ENCODE measurements at regions not wholly inside any gene's neighbourhood (a gene's known extent, or its start where the extent isn't known, plus 50 kb on each side); places are given as distances from the start of the nearest gene placed in this dataset.

DNA sequence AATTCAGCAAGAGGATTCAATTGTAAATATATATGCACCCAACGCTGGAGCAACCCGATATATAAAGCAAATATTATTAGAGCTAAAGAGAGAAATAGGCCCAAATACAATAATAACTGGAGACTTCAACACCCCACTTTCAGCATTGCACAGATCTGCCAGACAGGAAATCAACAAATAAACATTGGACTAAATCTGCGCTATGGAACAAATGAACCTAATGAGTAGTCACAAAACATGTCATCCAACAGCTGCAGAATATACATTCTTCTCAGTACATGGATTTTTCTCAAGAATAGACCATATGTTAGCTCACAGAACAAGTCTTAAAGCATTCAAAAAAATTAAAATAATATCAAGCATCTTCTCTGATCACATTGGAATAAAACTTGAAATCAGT lies 86.1 kb upstream of the SLC1A1 start:
- 64 to 86% methylated on average over 3 of the region's 3 CpGs for WGBS, 2 donors
- Histone ChIP-seq H3K27ac (ENCODE audit: low read depth in 1 of 2, low read length in 1 of 2) (no peak overlapping the region), H3K36me3 (ENCODE audit: control insufficient read depth in 4 of 4, insufficient read depth in 4 of 4, low read length in 4 of 4) (no peaks in the 10 kb centered on the region), H3K9me3 (ENCODE audit: control insufficient read depth in 4 of 4, insufficient read depth in 3 of 4, low read length in 3 of 4) (peaks cover 0 to 8% (median under 1%) of the 10 kb centered on the region in 4 donors), H3K4me3 (no peak overlapping the region), H3K9ac (ENCODE audit: insufficient read depth in 1 of 2, low read length in 2 of 2) (no peak overlapping the region), H3K27me3 (ENCODE audit: control insufficient read depth in 3 of 3, insufficient read depth in 3 of 3, low read length in 2 of 3) (no peaks in the 10 kb centered on the region), H3K4me1 (ENCODE audit: control insufficient read depth in 5 of 5, insufficient read depth in 5 of 5, low read length in 5 of 5) (no peaks in the 10 kb centered on the region)
- ATAC-seq (ENCODE audit: insufficient read depth, low FRiP score): no peak
- peak in 2 of 3 donors; percentile 72 to 88 for DNase-seq
- no peak for TF ChIP-seq CTCF (IDR thresholded peaks at IDR 0.05; ENCODE audit: control extremely low read depth, extremely low read depth)

DNA sequence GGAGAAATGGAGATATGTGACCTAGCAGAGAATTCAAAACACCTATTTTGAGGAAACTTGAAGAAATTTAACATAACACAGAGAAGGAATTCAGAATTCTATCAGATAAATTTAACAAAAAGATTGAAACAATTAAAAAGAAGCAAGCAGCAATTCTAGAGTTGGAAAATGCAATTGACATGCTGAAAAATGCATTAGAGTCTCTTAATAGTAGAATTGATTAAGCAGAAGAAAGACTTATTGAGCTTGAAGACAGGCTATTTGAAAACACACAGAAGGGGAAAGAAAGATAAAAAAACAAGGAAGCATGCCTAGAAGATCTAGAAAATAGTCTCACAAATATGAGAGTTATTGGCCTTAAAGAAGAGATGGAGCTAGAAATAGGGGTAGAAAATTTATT lies 87.8 kb upstream of the SLC1A1 start:
- Histone ChIP-seq H3K36me3 (ENCODE audit: control insufficient read depth in 4 of 4, insufficient read depth in 4 of 4, low read length in 4 of 4) (no peaks in the 10 kb centered on the region), H3K4me1 (ENCODE audit: control insufficient read depth in 5 of 5, insufficient read depth in 5 of 5, low read length in 5 of 5) (no peaks in the 10 kb centered on the region), H3K9ac (ENCODE audit: insufficient read depth in 1 of 2, low read length in 2 of 2) (no peak overlapping the region), H3K27ac (ENCODE audit: low read depth in 1 of 2, low read length in 1 of 2) (no peak overlapping the region), H3K27me3 (ENCODE audit: control insufficient read depth in 3 of 3, insufficient read depth in 3 of 3, low read length in 2 of 3) (no peaks in the 10 kb centered on the region), H3K4me3 (no peak overlapping the region), H3K9me3 (ENCODE audit: control insufficient read depth in 4 of 4, insufficient read depth in 3 of 4, low read length in 3 of 4) (peaks cover 0 to 8% (median under 1%) of the 10 kb centered on the region in 4 donors)
- no peak for DNase-seq
- no peak for ATAC-seq (ENCODE audit: insufficient read depth, low FRiP score)
- no peak for TF ChIP-seq CTCF (IDR thresholded peaks at IDR 0.05; ENCODE audit: control extremely low read depth, extremely low read depth)

DNA sequence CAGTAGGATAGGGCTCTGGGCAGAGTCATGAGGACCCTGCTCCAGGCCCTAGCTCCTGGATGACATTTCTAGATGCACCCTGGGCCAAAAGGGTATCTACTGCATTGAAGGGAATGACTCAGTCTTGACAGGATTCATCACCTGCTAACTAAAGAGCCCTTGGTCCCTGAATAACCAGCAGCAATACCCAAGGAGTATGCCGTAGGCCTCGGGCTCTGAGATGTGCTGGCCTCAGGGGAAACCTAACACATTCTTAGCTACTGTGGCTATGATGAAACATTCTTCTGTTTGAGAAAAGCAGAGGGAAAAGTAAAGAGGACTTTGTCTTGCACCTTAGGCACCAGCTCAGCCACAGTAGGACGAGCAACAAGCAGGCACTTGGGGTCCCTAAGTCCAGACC lies 89.5 kb upstream of the SLC1A1 start:
- Histone ChIP-seq H3K36me3 (ENCODE audit: control insufficient read depth in 4 of 4, insufficient read depth in 4 of 4, low read length in 4 of 4) (no peaks in the 10 kb centered on the region), H3K4me1 (ENCODE audit: control insufficient read depth in 5 of 5, insufficient read depth in 5 of 5, low read length in 5 of 5) (no peaks in the 10 kb centered on the region), H3K27ac (ENCODE audit: low read depth in 1 of 2, low read length in 1 of 2) (no peak overlapping the region), H3K4me3 (no peak overlapping the region), H3K9ac (ENCODE audit: insufficient read depth in 1 of 2, low read length in 2 of 2) (no peak overlapping the region), H3K27me3 (ENCODE audit: control insufficient read depth in 3 of 3, insufficient read depth in 3 of 3, low read length in 2 of 3) (no peaks in the 10 kb centered on the region), H3K9me3 (ENCODE audit: control insufficient read depth in 4 of 4, insufficient read depth in 3 of 4, low read length in 3 of 4) (peaks cover 0 to 8% (median under 1%) of the 10 kb centered on the region in 4 donors)
- ATAC-seq (ENCODE audit: insufficient read depth, low FRiP score): no peak
- 94 to 96% methylated on average over 3 of the region's 3 CpGs for WGBS, 2 donors
- no peak for DNase-seq
- TF ChIP-seq CTCF (IDR thresholded peaks at IDR 0.05; ENCODE audit: control extremely low read depth, extremely low read depth): no peak

GRCh38 chr9:4397917-4398316 lies 92.4 kb upstream of the SLC1A1 start:
- Histone ChIP-seq H3K27me3 (ENCODE audit: control insufficient read depth in 3 of 3, insufficient read depth in 3 of 3, low read length in 2 of 3) (no peaks in the 10 kb centered on the region), H3K9me3 (ENCODE audit: control insufficient read depth in 4 of 4, insufficient read depth in 3 of 4, low read length in 3 of 4) (peaks cover 0 to 8% (median under 1%) of the 10 kb centered on the region in 4 donors), H3K27ac (ENCODE audit: low read depth in 1 of 2, low read length in 1 of 2) (no peak overlapping the region), H3K36me3 (ENCODE audit: control insufficient read depth in 4 of 4, insufficient read depth in 4 of 4, low read length in 4 of 4) (no peaks in the 10 kb centered on the region), H3K9ac (ENCODE audit: insufficient read depth in 1 of 2, low read length in 2 of 2) (no peak overlapping the region), H3K4me1 (ENCODE audit: control insufficient read depth in 5 of 5, insufficient read depth in 5 of 5, low read length in 5 of 5) (no peaks in the 10 kb centered on the region), H3K4me3 (no peak overlapping the region)
- DNase-seq (no peak), ATAC-seq (ENCODE audit: insufficient read depth, low FRiP score) (no peak)
- WGBS, 2 donors: 73 to 76% methylated on average over 2 of the region's 2 CpGs
- TF ChIP-seq CTCF (IDR thresholded peaks at IDR 0.05; ENCODE audit: control extremely low read depth, extremely low read depth): no peak
